K562 (cell line): ENCODE measurements at regions not wholly inside any gene's neighbourhood (a gene's known extent, or its start where the extent isn't known, plus 50 kb on each side); places are given as distances from the start of the nearest gene placed in this dataset.

Experiments
- ATAC-seq: fragments of 200-7000 bp; cut with Tn5 transposase; 3 replicates; pipeline ENCODE4 v1.9.1; 2020; ENCODE audit warnings: moderate library complexity
- BruUV-seq: library from RNA; stranded (reverse); fragments of 400-500 nt; replicated peaks from 2 replicates; lab custom pipeline; 2021; lab: Mats Ljungman, UMichigan
- CTCF ChIA-PET: fragments of 300-600 bp; formaldehyde crosslinking; extraction: SDS; loops from one replicate; lab custom pipeline; 2021; ENCODE audit warnings: low intra/inter-chr PET ratio; lab: Yijun Ruan, JAX
- POLR2A ChIA-PET: fragments of 300-600, 350-650 bp; sonication (Branson Sonifier 250); formaldehyde crosslinking; extraction: SDS; loops from one replicate; lab custom pipeline; 2021; ENCODE audit warnings: antibody characterized with exemption, inconsistent platforms; lab: Yijun Ruan, JAX
- DNase-seq, 4 experiments: peaks; one replicate each; pipeline versions ENCODE4 v3.0.0 to v3.0.0-alpha.2; 2011 to 2018; ENCODE audit warnings: low spot score in 3 of 4, mixed read lengths in 3 of 4; ENCODE audit errors: extremely low read depth in 1 of 4
- FAIRE-seq: peaks from 2 replicates; lab custom pipeline; 2011; peaks lifted over from hg19 to GRCh38; lab: Jason Lieb, UNC
- H2AFZ ChIP-seq: 2 replicates; pipeline ENCODE4 v1.6.0; 2011; ENCODE audit warnings: low read depth, low read length, control low read depth, inconsistent platforms
- H3K27ac ChIP-seq: fragments of 200-600 bp; 3 replicates; pipeline ENCODE4 v1.8.0; 2011; ENCODE audit warnings: low read depth, mild to moderate bottlenecking, control low read depth, inconsistent platforms, low read length, moderate library complexity, mixed read lengths; ENCODE audit errors: extremely low read depth
- H3K27me3 ChIP-seq, 2 experiments: fragments of 300-600 bp in 1 of 2; 2 replicates in 1 of 2; 3 replicates in 1 of 2; pipeline versions ENCODE4 v1.6.0 to v1.8.0; 2011; ENCODE audit warnings: inconsistent platforms in 2 of 2, low read length in 2 of 2, mild to moderate bottlenecking in 1 of 2, mixed read lengths in 1 of 2, moderate library complexity in 1 of 2; ENCODE audit not compliant: control insufficient read depth in 2 of 2, insufficient read depth in 2 of 2
- H3K36me3 ChIP-seq: fragments of 300-600 bp; 3 replicates; pipeline ENCODE4 v1.8.0; 2011; ENCODE audit warnings: mild to moderate bottlenecking, low read length, inconsistent platforms; ENCODE audit not compliant: control insufficient read depth, insufficient read depth
- H3K4me1 ChIP-seq, 2 experiments: fragments of 200-600 bp in 1 of 2; replicated peaks in 1 of 2; 2 replicates in 1 of 2; 3 replicates in 1 of 2; pipeline versions ENCODE4 v1.5.1 to v1.8.0; 2011; ENCODE audit warnings: inconsistent platforms in 2 of 2, low read length in 2 of 2, mild to moderate bottlenecking in 1 of 2, mixed read lengths in 1 of 2, moderate library complexity in 1 of 2; ENCODE audit not compliant: control insufficient read depth in 2 of 2, insufficient read depth in 2 of 2
- H3K4me2 ChIP-seq: 2 replicates; pipeline ENCODE4 v1.6.1; 2011; ENCODE audit warnings: low read length, control low read depth, inconsistent platforms, mixed read lengths; ENCODE audit not compliant: insufficient read depth
- H3K4me3 ChIP-seq: fragments of 200-600 bp; sonication (generic), shearing (Covaris generic); 2 replicates; pipeline ENCODE4 v1.5.1; 2016; ENCODE audit warnings: control low read depth, inconsistent platforms
- H3K79me2 ChIP-seq: fragments of 200-600 bp; 3 replicates; pipeline ENCODE4 v1.8.0; 2011; ENCODE audit warnings: low read length, inconsistent platforms; ENCODE audit not compliant: control insufficient read depth, insufficient read depth
- H3K9ac ChIP-seq, 2 experiments: 2 replicates each; pipeline versions ENCODE4 v1.6.0 to v1.6.1; 2011; ENCODE audit warnings: low read depth in 2 of 2, low read length in 2 of 2, control low read depth in 1 of 2, inconsistent platforms in 1 of 2, mild to moderate bottlenecking in 1 of 2, mixed read lengths in 1 of 2; ENCODE audit not compliant: insufficient read depth in 1 of 2
- H3K9me1 ChIP-seq: one replicate; pipeline ENCODE4 v1.6.0; 2011; ENCODE audit warnings: inconsistent platforms, mild to moderate bottlenecking, low read length, moderate library complexity; ENCODE audit not compliant: control insufficient read depth, insufficient read depth
- H3K9me3 ChIP-seq: replicated peaks from 2 replicates; pipeline ENCODE4 v1.5.1; 2011; ENCODE audit warnings: low read depth, low read length, inconsistent platforms; ENCODE audit not compliant: control insufficient read depth, insufficient read depth
- H4K20me1 ChIP-seq: replicated peaks from 2 replicates; pipeline ENCODE4 v1.6.1; 2011; ENCODE audit warnings: low read length, inconsistent platforms, mixed read lengths; ENCODE audit not compliant: control insufficient read depth, insufficient read depth
- CBX2 ChIP-seq: fragments of 200-600 bp; sonication (generic); IDR thresholded peaks from one replicate; pipeline ENCODE4 v1.6.1; 2012; ENCODE audit warnings: mild to moderate bottlenecking, low read length, inconsistent platforms; ENCODE audit not compliant: insufficient read depth, poor library complexity, severe bottlenecking
- CC2D1A ChIP-seq: fragments of 450-650 bp; IDR thresholded peaks from 2 replicates; pipeline ENCODE4 v1.6.1; 2017; ENCODE audit warnings: mild to moderate bottlenecking
- CREB5 ChIP-seq: fragments of 250-450 bp; sonication (Bioruptor Pico); IDR thresholded peaks from 2 replicates; pipeline ENCODE4 v1.5.0; 2020; ENCODE audit warnings: mild to moderate bottlenecking
- DPF2 ChIP-seq: fragments of 450-650 bp; IDR thresholded peaks from 2 replicates; pipeline ENCODE4 v1.6.1; 2016
- GATA2 ChIP-seq: sonication (generic); formaldehyde crosslinking; IDR thresholded peaks from 2 replicates; pipeline ENCODE4 v1.4.0; 2020; ENCODE audit warnings: mild to moderate bottlenecking, missing genetic modification reagents
- HNRNPK ChIP-seq: fragments of 200-400 bp; formaldehyde crosslinking; IDR thresholded peaks from one replicate; pipeline ENCODE4 v1.6.1; 2018; ENCODE audit warnings: mild to moderate bottlenecking, low read depth, low read length; ENCODE audit not compliant: poor library complexity, severe bottlenecking
- ILK ChIP-seq: fragments of 450-650 bp; IDR thresholded peaks from 2 replicates; pipeline ENCODE4 v1.6.1; 2016; ENCODE audit warnings: missing genetic modification characterization, low read depth, mild to moderate bottlenecking, missing compliant biosample characterization, moderate library complexity, borderline replicate concordance
- MCM5 ChIP-seq: fragments of 450-650 bp; IDR thresholded peaks from 2 replicates; pipeline ENCODE4 v1.6.1; 2016; ENCODE audit warnings: low read depth
- NCOA1 ChIP-seq: fragments of 450-650 bp; IDR thresholded peaks from 2 replicates; pipeline ENCODE4 v1.6.1; 2016; ENCODE audit warnings: low read depth
- RAD21 ChIP-seq, 2 experiments: fragments of 250-450 bp in 1 of 2; fragments of 450-650 bp in 1 of 2; sonication (Bioruptor Pico) in 1 of 2; formaldehyde crosslinking in 1 of 2; IDR thresholded peaks in 1 of 2; conservative IDR thresholded peaks in 1 of 2; 2 replicates each; pipeline versions ENCODE4 v1.4.0 to v1.8.0; 2020 to 2022; ENCODE audit warnings: mild to moderate bottlenecking in 2 of 2, moderate library complexity in 1 of 2
- RBM25 ChIP-seq: fragments of 200-400 bp; formaldehyde crosslinking; IDR thresholded peaks from 2 replicates; pipeline ENCODE4 v1.6.1; 2018; ENCODE audit warnings: low read length, low read depth, moderate library complexity; ENCODE audit not compliant: severe bottlenecking
- SETDB1 ChIP-seq: IDR thresholded peaks from one replicate; pipeline ENCODE4 v1.6.1; 2012; ENCODE audit warnings: low read length, control low read depth, inconsistent platforms
- SIN3A ChIP-seq, 2 experiments: fragments of 150-350 bp in 1 of 2; IDR thresholded peaks; 2 replicates each; pipeline ENCODE4 v1.6.1; 2011 to 2016; ENCODE audit warnings: borderline replicate concordance in 2 of 2, low read depth in 2 of 2, low read length in 2 of 2, mild to moderate bottlenecking in 2 of 2, moderate library complexity in 2 of 2; ENCODE audit not compliant: control insufficient read depth in 1 of 2
- ZNF175 ChIP-seq: fragments of 200-800 bp; sonication (Bioruptor generic); IDR thresholded peaks from 2 replicates; pipeline ENCODE4 v1.6.1; 2016; ENCODE audit warnings: low read depth, mild to moderate bottlenecking, missing genetic modification characterization, missing compliant biosample characterization
- ZNF212 ChIP-seq: fragments of 450-650 bp; formaldehyde crosslinking; IDR thresholded peaks from 2 replicates; pipeline ENCODE4 v1.4.0; 2020; ENCODE audit warnings: mild to moderate bottlenecking
- ZNF311 ChIP-seq: fragments of 250-450 bp; sonication (Bioruptor Pico); IDR thresholded peaks from 2 replicates; pipeline ENCODE4 v1.4.0; 2020; ENCODE audit warnings: mild to moderate bottlenecking, moderate library complexity
- in situ Hi-C: fragments of 300-500 bp; cut with MboI; formaldehyde crosslinking; loops from 4 replicates; pipeline ENCODE4 v1.15.0; 2018; ENCODE audit warnings: inconsistent platforms, mixed read lengths
- intact Hi-C: fragments of 100-400 bp; cut with micrococcal nuclease; formaldehyde crosslinking; loops from 2 replicates; pipeline ENCODE4 v1.14.2; 2022
- TF ChIP-seq, protein P1 (sequence below): fragments of 250-450 bp; sonication (Bioruptor Pico); IDR thresholded peaks from 2 replicates; pipeline ENCODE4 v1.5.0; 2022; ENCODE audit warnings: mild to moderate bottlenecking
- TF ChIP-seq, protein P2 (sequence below): sonication (generic); formaldehyde crosslinking; IDR thresholded peaks from 2 replicates; pipeline ENCODE4 v1.9.0; 2022; ENCODE audit warnings: mild to moderate bottlenecking, missing genetic modification reagents

DNA sequence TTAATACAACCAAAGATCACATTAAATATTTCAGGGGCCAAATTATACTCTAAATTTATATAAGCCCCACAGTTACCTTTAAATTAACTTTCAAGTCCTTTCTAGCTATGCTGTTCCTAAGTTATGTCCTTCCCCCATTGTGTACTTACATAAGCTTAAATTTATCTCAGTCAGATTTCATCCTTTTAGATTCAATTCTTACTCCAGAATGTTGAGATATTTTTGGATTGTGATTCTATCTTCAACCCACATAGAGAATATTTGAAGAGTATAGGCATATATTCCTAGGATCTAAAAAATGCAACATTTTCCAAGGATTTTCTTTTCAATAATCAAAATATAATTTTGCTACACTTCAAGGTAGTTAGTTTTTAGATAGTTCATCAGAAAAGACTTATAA lies 242.8 kb downstream of the KCNE4 start:
- ChIA-PET POLR2A (interaction anchor here (0.6 kb wide), 1 partner anchor 409 kb away, joined by 4 read pairs; no protein-coding TSS in a partner anchor), CTCF (no interaction called here)
- intact Hi-C loops (no loop called here), in situ Hi-C loops (no loop called here)
- H3K4me2 ChIP-seq, result no peak overlapping the region
- H3K4me3 ChIP-seq, result no peak overlapping the region
- TF ChIP-seq SIN3A (IDR thresholded peaks at IDR 0.05; ENCODE audit: borderline replicate concordance in 2 of 2, control insufficient read depth in 1 of 2, low read depth in 2 of 2, low read length in 2 of 2) (no peak), ILK (tag) (no peak), SETDB1 (no peak), MCM5 (no peak), CC2D1A (no peak), DPF2 (no peak), ZNF212 (CRISPR knock-in tag) (no peak), CBX2 (no peak), NCOA1 (no peak), ZNF311 (CRISPR knock-in tag) (no peak), ZNF175 (CRISPR knock-in tag) (no peak), GATA2 (CRISPR knock-in tag) (no peak), RBM25 (no peak), RAD21 (CRISPR knock-in tag; conservative IDR thresholded peaks at IDR 0.05 in 1 of 2, IDR thresholded peaks at IDR 0.05 in 1 of 2) (no peak), HNRNPK (no peak), CREB5 (CRISPR knock-in tag) (no peak)
- TF ChIP-seq, protein P1, sequence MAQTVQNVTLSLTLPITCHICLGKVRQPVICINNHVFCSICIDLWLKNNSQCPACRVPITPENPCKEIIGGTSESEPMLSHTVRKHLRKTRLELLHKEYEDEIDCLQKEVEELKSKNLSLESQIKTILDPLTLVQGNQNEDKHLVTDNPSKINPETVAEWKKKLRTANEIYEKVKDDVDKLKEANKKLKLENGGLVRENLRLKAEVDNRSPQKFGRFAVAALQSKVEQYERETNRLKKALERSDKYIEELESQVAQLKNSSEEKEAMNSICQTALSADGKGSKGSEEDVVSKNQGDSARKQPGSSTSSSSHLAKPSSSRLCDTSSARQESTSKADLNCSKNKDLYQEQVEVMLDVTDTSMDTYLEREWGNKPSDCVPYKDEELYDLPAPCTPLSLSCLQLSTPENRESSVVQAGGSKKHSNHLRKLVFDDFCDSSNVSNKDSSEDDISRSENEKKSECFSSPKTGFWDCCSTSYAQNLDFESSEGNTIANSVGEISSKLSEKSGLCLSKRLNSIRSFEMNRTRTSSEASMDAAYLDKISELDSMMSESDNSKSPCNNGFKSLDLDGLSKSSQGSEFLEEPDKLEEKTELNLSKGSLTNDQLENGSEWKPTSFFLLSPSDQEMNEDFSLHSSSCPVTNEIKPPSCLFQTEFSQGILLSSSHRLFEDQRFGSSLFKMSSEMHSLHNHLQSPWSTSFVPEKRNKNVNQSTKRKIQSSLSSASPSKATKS (CRISPR knock-in tag), result no peak
- TF ChIP-seq, protein P2, sequence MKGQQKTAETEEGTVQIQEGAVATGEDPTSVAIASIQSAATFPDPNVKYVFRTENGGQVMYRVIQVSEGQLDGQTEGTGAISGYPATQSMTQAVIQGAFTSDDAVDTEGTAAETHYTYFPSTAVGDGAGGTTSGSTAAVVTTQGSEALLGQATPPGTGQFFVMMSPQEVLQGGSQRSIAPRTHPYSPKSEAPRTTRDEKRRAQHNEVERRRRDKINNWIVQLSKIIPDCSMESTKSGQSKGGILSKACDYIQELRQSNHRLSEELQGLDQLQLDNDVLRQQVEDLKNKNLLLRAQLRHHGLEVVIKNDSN (CRISPR knock-in tag), result no peak
- H3K27me3 ChIP-seq, result no peaks in the 10 kb centered on the region
- DNase-seq (no peak), FAIRE-seq (no peak), ATAC-seq (no peak)
- no peaks in the 10 kb centered on the region for H3K36me3 ChIP-seq
- no peaks in the 10 kb centered on the region for H3K4me1 ChIP-seq
- H3K79me2 ChIP-seq, result no peaks in the 10 kb centered on the region
- H3K9me1 ChIP-seq, result no peaks in the 10 kb centered on the region
- no peak overlapping the region for H2AFZ ChIP-seq
- no peaks in the 10 kb centered on the region for H4K20me1 ChIP-seq
- no peak overlapping the region for H3K27ac ChIP-seq
- no TSS peak for BruUV-seq
- H3K9ac ChIP-seq, result no peak overlapping the region
- no peaks in the 10 kb centered on the region for H3K9me3 ChIP-seq
